H1 (cell line): ENCODE measurements at regions not wholly inside any gene's neighbourhood (a gene's known extent, or its start where the extent isn't known, plus 50 kb on each side); places are given as distances from the start of the nearest gene placed in this dataset.

Experiments used
- CTCF ChIA-PET: fragments of 300-600 bp; sonication (Branson Sonifier 250); formaldehyde crosslinking; loops from one replicate; lab custom pipeline; 2021; ENCODE audit not compliant: partially characterized antibody; lab: Charles Lee
- POLR2A ChIA-PET: fragments of 300-600 bp; sonication (Branson Sonifier 250); formaldehyde crosslinking; loops from one replicate; lab custom pipeline; 2021; ENCODE audit warnings: inconsistent platforms; ENCODE audit not compliant: partially characterized antibody; lab: Charles Lee
- DNase-seq, 2 experiments: peaks; one replicate each; pipeline versions ENCODE4 v3.0.0 to v3.0.0-alpha.2; 2010 to 2022; ENCODE audit warnings: low spot score in 2 of 2, low read depth in 1 of 2, mixed read lengths in 1 of 2
- FAIRE-seq: peaks from 2 replicates; lab custom pipeline; 2011; peaks lifted over from hg19 to GRCh38; lab: Jason Lieb, UNC
- H2AFZ ChIP-seq: 2 replicates; pipeline ENCODE4 v1.8.1; 2012; ENCODE audit warnings: low read length, inconsistent platforms
- H2AK5ac ChIP-seq: 2 replicates; pipeline ENCODE4 v1.6.1; 2013; ENCODE audit warnings: low read depth, low read length
- H2BK120ac ChIP-seq: replicated peaks from 2 replicates; pipeline ENCODE3; 2013; ENCODE audit warnings: low read depth, low read length, inconsistent platforms
- H2BK12ac ChIP-seq: 2 replicates; pipeline ENCODE4 v1.6.1; 2013; ENCODE audit warnings: low read depth, low read length
- H2BK15ac ChIP-seq: 2 replicates; pipeline ENCODE4 v1.6.1; 2013; ENCODE audit warnings: low read length
- H2BK20ac ChIP-seq: 2 replicates; pipeline ENCODE4 v1.6.1; 2013; ENCODE audit warnings: low read length
- H2BK5ac ChIP-seq: 2 replicates; pipeline ENCODE4 v1.6.1; 2013; ENCODE audit warnings: low read depth, low read length
- H3K14ac ChIP-seq: 2 replicates; pipeline ENCODE4 v1.6.1; 2013; ENCODE audit warnings: inconsistent platforms; ENCODE audit not compliant: insufficient read length
- H3K18ac ChIP-seq: 2 replicates; pipeline ENCODE4 v1.6.1; 2013; ENCODE audit warnings: low read length; ENCODE audit errors: extremely low read depth
- H3K23ac ChIP-seq: 2 replicates; pipeline ENCODE4 v1.6.1; 2013; ENCODE audit warnings: inconsistent platforms; ENCODE audit not compliant: insufficient read length
- H3K23me2 ChIP-seq: 2 replicates; pipeline ENCODE4 v1.6.1; 2013; ENCODE audit warnings: low read depth, low read length
- H3K27ac ChIP-seq: 2 replicates; pipeline ENCODE4 v1.6.1; 2011; ENCODE audit warnings: low read depth, low read length, inconsistent platforms
- H3K27me3 ChIP-seq, 4 experiments: replicated peaks in 1 of 4; 1 replicate in 1 of 4; 2 replicates in 3 of 4; pipeline versions ENCODE4 v1.6.1 to v1.8.1; 2011 to 2013; ENCODE audit warnings: low read length in 3 of 4, mild to moderate bottlenecking in 3 of 4, inconsistent platforms in 2 of 4, mixed read lengths in 2 of 4, moderate library complexity in 1 of 4; ENCODE audit not compliant: control insufficient read depth in 3 of 4, insufficient read depth in 3 of 4; ENCODE audit errors: extremely low read depth in 1 of 4
- H3K36me3 ChIP-seq, 4 experiments: 2 replicates each; pipeline versions ENCODE4 v1.6.1 to v1.8.1; 2011 to 2013; ENCODE audit warnings: mild to moderate bottlenecking in 4 of 4, low read length in 3 of 4, moderate library complexity in 2 of 4, control low read depth in 1 of 4, inconsistent platforms in 1 of 4; ENCODE audit not compliant: insufficient read depth in 4 of 4, control insufficient read depth in 2 of 4
- H3K4ac ChIP-seq: replicated peaks from 2 replicates; pipeline ENCODE3; 2013; ENCODE audit warnings: low read length, low read depth, mixed read lengths, inconsistent platforms; ENCODE audit not compliant: insufficient read length
- H3K4me1 ChIP-seq, 4 experiments: replicated peaks in 1 of 4; 1 replicate in 1 of 4; 2 replicates in 3 of 4; pipeline versions ENCODE4 v1.6.1 to v1.8.1; 2011 to 2013; ENCODE audit warnings: low read length in 3 of 4, inconsistent platforms in 2 of 4, mixed read lengths in 1 of 4; ENCODE audit not compliant: insufficient read depth in 4 of 4, control insufficient read depth in 3 of 4
- H3K4me2 ChIP-seq, 2 experiments: 2 replicates each; pipeline versions ENCODE4 v1.6.1 to v1.8.1; 2011 to 2013; ENCODE audit warnings: low read depth in 2 of 2, low read length in 2 of 2, control low read depth in 1 of 2, inconsistent platforms in 1 of 2, mild to moderate bottlenecking in 1 of 2; ENCODE audit not compliant: insufficient read depth in 1 of 2
- H3K4me3 ChIP-seq, 4 experiments: fragments of 200-600, 300-600 bp in 1 of 4; sonication (generic), shearing (Covaris generic), sonication (Bioruptor Twin) in 1 of 4; 2 replicates each; pipeline versions ENCODE4 v1.5.1 to v1.8.1; 2011 to 2016; ENCODE audit warnings: low read length in 4 of 4, low read depth in 3 of 4, control low read depth in 2 of 4, inconsistent platforms in 2 of 4, mild to moderate bottlenecking in 2 of 4, mixed read lengths in 1 of 4, moderate library complexity in 1 of 4; ENCODE audit not compliant: insufficient read depth in 2 of 4; ENCODE audit errors: extremely low read depth in 1 of 4
- H3K56ac ChIP-seq: replicated peaks from 2 replicates; pipeline ENCODE3; 2013; ENCODE audit warnings: low read depth, mild to moderate bottlenecking, mixed read lengths, low read length, inconsistent platforms; ENCODE audit not compliant: insufficient read length
- H3K79me1 ChIP-seq: 2 replicates; pipeline ENCODE4 v1.6.1; 2013; ENCODE audit warnings: low read depth, low read length, control low read depth
- H3K79me2 ChIP-seq, 2 experiments: 2 replicates each; pipeline versions ENCODE4 v1.6.1 to v1.8.1; 2012 to 2013; ENCODE audit warnings: low read length in 2 of 2, mild to moderate bottlenecking in 2 of 2, inconsistent platforms in 1 of 2; ENCODE audit not compliant: insufficient read depth in 2 of 2, control insufficient read depth in 1 of 2
- H3K9ac ChIP-seq, 4 experiments: replicated peaks in 1 of 4; 1 replicate in 1 of 4; 2 replicates in 3 of 4; pipeline versions ENCODE4 v1.6.1 to v1.8.1; 2011 to 2013; ENCODE audit warnings: low read depth in 3 of 4, low read length in 3 of 4, control low read depth in 2 of 4, mild to moderate bottlenecking in 2 of 4, moderate library complexity in 2 of 4, inconsistent platforms in 1 of 4; ENCODE audit errors: extremely low read depth in 1 of 4
- H3K9me3 ChIP-seq, 2 experiments: 2 replicates each; pipeline versions ENCODE4 v1.6.1 to v1.8.1; 2012 to 2013; ENCODE audit warnings: mild to moderate bottlenecking in 2 of 2, moderate library complexity in 2 of 2, control low read depth in 1 of 2, inconsistent platforms in 1 of 2, low read depth in 1 of 2, low read length in 1 of 2, mixed read lengths in 1 of 2; ENCODE audit not compliant: insufficient read depth in 2 of 2
- H4K20me1 ChIP-seq, 2 experiments: replicated peaks in 1 of 2; 2 replicates each; pipeline versions ENCODE3 to v1.8.1; 2011 to 2013; ENCODE audit warnings: inconsistent platforms in 2 of 2, low read length in 2 of 2, mild to moderate bottlenecking in 1 of 2; ENCODE audit not compliant: insufficient read depth in 2 of 2, control insufficient read depth in 1 of 2
- H4K5ac ChIP-seq: 2 replicates; pipeline ENCODE4 v1.6.1; 2013; ENCODE audit warnings: low read length, low read depth, mixed read lengths, inconsistent platforms; ENCODE audit not compliant: insufficient read length
- H4K8ac ChIP-seq: 2 replicates; pipeline ENCODE4 v1.8.0; 2013; ENCODE audit warnings: mild to moderate bottlenecking, moderate library complexity, low read length, inconsistent platforms; ENCODE audit not compliant: insufficient read depth; ENCODE audit errors: extremely low read depth
- H4K91ac ChIP-seq: replicated peaks from 2 replicates; pipeline ENCODE3; 2013; ENCODE audit warnings: low read length, mixed read lengths, inconsistent platforms; ENCODE audit not compliant: insufficient read length
- TCF12 ChIP-seq: IDR thresholded peaks from 2 replicates; pipeline ENCODE4 v1.6.1; 2011; ENCODE audit warnings: low read depth, mild to moderate bottlenecking, low read length
- YY1 ChIP-seq: IDR thresholded peaks from 2 replicates; pipeline ENCODE4 v1.6.1; 2011; ENCODE audit warnings: low read depth, mild to moderate bottlenecking, low read length
- WGBS, 2 experiments: shearing (Covaris generic) in 1 of 2; methylation state at CpG; one replicate each; pipeline versions ENCODE4 v1.1.6 to v1.1.7; 2013 to 2015; ENCODE audit warnings: low lambda C conversion rate in 2 of 2, mixed read lengths in 2 of 2, inconsistent platforms in 1 of 2, low coverage in 1 of 2, missing lambda C conversion rate in 1 of 2; ENCODE audit not compliant: insufficient replicate concordance in 2 of 2, insufficient coverage in 1 of 2, insufficient read length in 1 of 2; ENCODE audit errors: extremely low coverage in 1 of 2, missing lambda C conversion rate in 1 of 2; 5-methylcytosine and 5-hydroxymethylcytosine counted together

DNA sequence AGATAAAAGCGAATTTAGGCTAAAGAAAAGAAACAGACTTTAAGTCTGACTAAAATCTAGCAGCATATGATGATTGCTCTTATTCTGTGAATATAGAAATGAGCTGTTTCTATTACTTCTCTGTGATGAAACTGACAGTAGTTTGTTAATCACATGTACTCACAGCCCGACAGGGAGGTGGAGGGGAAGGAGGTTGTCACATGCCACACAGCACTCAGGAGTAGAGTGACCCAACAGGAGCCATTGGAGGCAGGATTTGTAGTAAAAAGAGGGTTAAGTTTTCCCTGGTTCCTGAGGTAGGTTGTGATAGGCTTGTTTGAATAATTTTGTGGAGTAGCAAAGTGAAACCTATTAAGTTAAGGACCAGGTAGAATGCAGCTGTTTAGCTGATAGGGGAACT is 495.9 kb downstream of the CENPC start:
- H2AFZ ChIP-seq = no peak overlapping the region
- H4K20me1 ChIP-seq = no peaks in the 10 kb centered on the region
- no peak overlapping the region for H4K5ac ChIP-seq
- no peak overlapping the region for H3K9ac ChIP-seq
- H3K18ac ChIP-seq = no peak overlapping the region
- ChIA-PET POLR2A (no interaction called here), CTCF (no interaction called here)
- no peak overlapping the region for H3K23ac ChIP-seq
- TF ChIP-seq TCF12 = 0 out of 2 replicates have a peak, but pooled peaks have one; percentile 5
- no peak for TF ChIP-seq YY1
- H3K23me2 ChIP-seq = no peaks in the 10 kb centered on the region
- no peak overlapping the region for H4K8ac ChIP-seq
- peaks cover 0 to 4% (median 1%) of the 10 kb centered on the region in 4 experiments; a peak in 3 of 7 replicates for H3K4me1 ChIP-seq
- no peak overlapping the region for H4K91ac ChIP-seq
- no peaks in the 10 kb centered on the region for H3K9me3 ChIP-seq
- WGBS, 2 experiments = 65% methylated on average over 2 of the region's 2 CpGs; no CpG with 5 or more reads in 1 of the 2 experiments
- no peaks in the 10 kb centered on the region; a peak in 1 of 7 replicates for H3K27me3 ChIP-seq
- no peaks in the 10 kb centered on the region for H3K79me1 ChIP-seq
- H3K4me3 ChIP-seq = no peak overlapping the region
- H3K79me2 ChIP-seq = no peaks in the 10 kb centered on the region
- H3K36me3 ChIP-seq = no peaks in the 10 kb centered on the region
- FAIRE-seq (no peak), DNase-seq (no peak)
- H2BK20ac ChIP-seq = no peak overlapping the region
- no peak overlapping the region for H3K14ac ChIP-seq
- no peak overlapping the region for H2BK15ac ChIP-seq
- H3K27ac ChIP-seq = no peak overlapping the region
- no peak overlapping the region for H2AK5ac ChIP-seq
- H3K4ac ChIP-seq = no peak overlapping the region
- no peak overlapping the region for H3K56ac ChIP-seq
- no peak overlapping the region for H3K4me2 ChIP-seq
- no peak overlapping the region for H2BK120ac ChIP-seq
- H2BK5ac ChIP-seq = no peak overlapping the region
- no peak overlapping the region for H2BK12ac ChIP-seq
